OCI-LY1 (cell line): ENCODE measurements at regions not wholly inside any gene's neighbourhood (a gene's known extent, or its start where the extent isn't known, plus 50 kb on each side); places are given as distances from the start of the nearest gene placed in this dataset.

Source experiments
- EZH2 ChIP-seq: fragments of 200-600 bp; sonication (generic), shearing (Covaris generic); IDR thresholded peaks from 2 replicates; pipeline ENCODE4 v1.8.0; 2017; ENCODE audit warnings: borderline replicate concordance, mixed run types, mild to moderate bottlenecking, antibody characterized with exemption, low read length, moderate library complexity, mixed read lengths
- TF ChIP-seq, protein P1 (sequence below): fragments of 200-600 bp; sonication (generic), shearing (Covaris generic); IDR thresholded peaks from 2 replicates; pipeline ENCODE4 v1.5.1; 2017; ENCODE audit warnings: mild to moderate bottlenecking, antibody characterized with exemption, low read length, moderate library complexity, mixed read lengths

DNA sequence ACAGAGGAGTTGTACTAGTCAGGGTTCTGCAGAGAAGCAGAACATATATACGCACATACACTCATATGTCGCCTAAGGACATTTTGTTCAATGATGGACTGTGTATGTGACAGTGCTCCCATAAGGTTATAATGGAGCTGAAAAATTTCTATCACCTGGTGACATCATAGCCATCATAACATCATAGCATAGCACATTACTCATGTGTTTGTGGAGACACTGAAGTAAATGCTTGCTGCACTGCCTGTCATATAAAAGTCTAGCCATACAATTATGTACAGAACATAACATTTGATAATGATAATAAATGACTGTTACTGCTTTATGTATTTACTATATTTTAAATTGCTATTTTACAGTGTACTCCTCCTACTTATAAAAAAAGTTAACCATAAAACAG is 83.1 kb downstream of the TSN start:
- TF ChIP-seq, protein P1, sequence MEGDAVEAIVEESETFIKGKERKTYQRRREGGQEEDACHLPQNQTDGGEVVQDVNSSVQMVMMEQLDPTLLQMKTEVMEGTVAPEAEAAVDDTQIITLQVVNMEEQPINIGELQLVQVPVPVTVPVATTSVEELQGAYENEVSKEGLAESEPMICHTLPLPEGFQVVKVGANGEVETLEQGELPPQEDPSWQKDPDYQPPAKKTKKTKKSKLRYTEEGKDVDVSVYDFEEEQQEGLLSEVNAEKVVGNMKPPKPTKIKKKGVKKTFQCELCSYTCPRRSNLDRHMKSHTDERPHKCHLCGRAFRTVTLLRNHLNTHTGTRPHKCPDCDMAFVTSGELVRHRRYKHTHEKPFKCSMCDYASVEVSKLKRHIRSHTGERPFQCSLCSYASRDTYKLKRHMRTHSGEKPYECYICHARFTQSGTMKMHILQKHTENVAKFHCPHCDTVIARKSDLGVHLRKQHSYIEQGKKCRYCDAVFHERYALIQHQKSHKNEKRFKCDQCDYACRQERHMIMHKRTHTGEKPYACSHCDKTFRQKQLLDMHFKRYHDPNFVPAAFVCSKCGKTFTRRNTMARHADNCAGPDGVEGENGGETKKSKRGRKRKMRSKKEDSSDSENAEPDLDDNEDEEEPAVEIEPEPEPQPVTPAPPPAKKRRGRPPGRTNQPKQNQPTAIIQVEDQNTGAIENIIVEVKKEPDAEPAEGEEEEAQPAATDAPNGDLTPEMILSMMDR, result no peak
- no peak for TF ChIP-seq EZH2
